HEK293 (cell line): ENCODE measurements at regions not wholly inside any gene's neighbourhood (a gene's known extent, or its start where the extent isn't known, plus 50 kb on each side); places are given as distances from the start of the nearest gene placed in this dataset.

Experiments used
- CTCF ChIP-seq: fragments of 450-650 bp; formaldehyde crosslinking; IDR thresholded peaks from 2 replicates; pipeline ENCODE4 v1.5.1; 2016; ENCODE audit warnings: missing biosample characterization, missing genetic modification characterization
- HIC1 ChIP-seq: fragments of 450-650 bp; formaldehyde crosslinking; IDR thresholded peaks from 2 replicates; pipeline ENCODE4 v1.5.1; 2016; ENCODE audit warnings: missing biosample characterization, missing genetic modification characterization
- YY1 ChIP-seq: fragments of 450-650 bp; formaldehyde crosslinking; IDR thresholded peaks from 2 replicates; pipeline ENCODE4 v1.5.1; 2018; ENCODE audit warnings: missing biosample characterization, missing genetic modification characterization
- ZBTB7A ChIP-seq: fragments of 450-650 bp; formaldehyde crosslinking; IDR thresholded peaks from 2 replicates; pipeline ENCODE4 v1.5.1; 2016; ENCODE audit warnings: low read depth, missing biosample characterization, missing genetic modification characterization
- ZNF266 ChIP-seq: fragments of 450-650 bp; formaldehyde crosslinking; IDR thresholded peaks from 2 replicates; pipeline ENCODE4 v1.5.1; 2016; ENCODE audit warnings: missing biosample characterization, missing genetic modification characterization, low read depth
- ZNF341 ChIP-seq: fragments of 450-650 bp; formaldehyde crosslinking; IDR thresholded peaks from 2 replicates; pipeline ENCODE4; 2016; ENCODE audit warnings: low read depth, missing biosample characterization, missing genetic modification characterization
- ZNF660 ChIP-seq: fragments of 450-650 bp; IDR thresholded peaks from 2 replicates; pipeline ENCODE4 v1.5.1; 2018; ENCODE audit warnings: missing biosample characterization, mild to moderate bottlenecking, missing genetic modification characterization

- TF ChIP-seq CTCF (tag by site-specific recombination) = no peak
- TF ChIP-seq ZNF266 (tag by site-specific recombination) = no peak
- TF ChIP-seq ZBTB7A (tag by site-specific recombination) = no peak
- no peak for TF ChIP-seq ZNF660 (tag by site-specific recombination)
- TF ChIP-seq YY1 (tag by site-specific recombination) = no peak
- no peak for TF ChIP-seq ZNF341 (tag by site-specific recombination)
- no peak for TF ChIP-seq HIC1
Observed at GRCh38 chr12:124227951-124228711, 66.8 kb upstream of the RFLNA start.
